ENCODE measurements at regions not wholly inside any gene's neighbourhood (a gene's known extent, or its start where the extent isn't known, plus 50 kb on each side); places are given as distances from the start of the nearest gene placed in this dataset.

DNA sequence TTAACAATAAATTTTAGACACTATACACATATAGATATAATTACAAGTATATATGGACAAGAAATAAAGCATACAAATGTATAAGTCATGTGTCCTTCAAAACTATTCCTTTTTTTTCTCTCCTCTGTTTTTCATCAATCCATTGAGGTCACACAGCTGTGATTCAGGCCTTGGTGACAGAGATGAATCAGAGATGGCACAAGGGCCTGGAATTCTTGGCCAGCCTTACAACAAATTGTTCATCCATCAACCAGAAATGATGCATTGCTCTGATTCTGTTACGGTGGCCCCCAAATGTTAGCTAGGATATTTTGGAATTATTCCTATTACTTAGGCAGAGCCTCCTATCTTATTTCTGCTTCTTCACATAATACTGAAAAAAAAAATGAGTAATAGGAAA is 108.7 kb upstream of the MPDZ start:
- TF ChIP-seq, protein P1, sequence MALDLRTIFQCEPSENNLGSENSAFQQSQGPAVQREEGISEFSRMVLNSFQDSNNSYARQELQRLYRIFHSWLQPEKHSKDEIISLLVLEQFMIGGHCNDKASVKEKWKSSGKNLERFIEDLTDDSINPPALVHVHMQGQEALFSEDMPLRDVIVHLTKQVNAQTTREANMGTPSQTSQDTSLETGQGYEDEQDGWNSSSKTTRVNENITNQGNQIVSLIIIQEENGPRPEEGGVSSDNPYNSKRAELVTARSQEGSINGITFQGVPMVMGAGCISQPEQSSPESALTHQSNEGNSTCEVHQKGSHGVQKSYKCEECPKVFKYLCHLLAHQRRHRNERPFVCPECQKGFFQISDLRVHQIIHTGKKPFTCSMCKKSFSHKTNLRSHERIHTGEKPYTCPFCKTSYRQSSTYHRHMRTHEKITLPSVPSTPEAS (tag by site-specific recombination; IDR thresholded peaks at IDR 0.05): no peak
- no peak for TF ChIP-seq PBX3 (CRISPR knock-in tag; IDR thresholded peaks at IDR 0.05)
- TF ChIP-seq, protein P2, sequence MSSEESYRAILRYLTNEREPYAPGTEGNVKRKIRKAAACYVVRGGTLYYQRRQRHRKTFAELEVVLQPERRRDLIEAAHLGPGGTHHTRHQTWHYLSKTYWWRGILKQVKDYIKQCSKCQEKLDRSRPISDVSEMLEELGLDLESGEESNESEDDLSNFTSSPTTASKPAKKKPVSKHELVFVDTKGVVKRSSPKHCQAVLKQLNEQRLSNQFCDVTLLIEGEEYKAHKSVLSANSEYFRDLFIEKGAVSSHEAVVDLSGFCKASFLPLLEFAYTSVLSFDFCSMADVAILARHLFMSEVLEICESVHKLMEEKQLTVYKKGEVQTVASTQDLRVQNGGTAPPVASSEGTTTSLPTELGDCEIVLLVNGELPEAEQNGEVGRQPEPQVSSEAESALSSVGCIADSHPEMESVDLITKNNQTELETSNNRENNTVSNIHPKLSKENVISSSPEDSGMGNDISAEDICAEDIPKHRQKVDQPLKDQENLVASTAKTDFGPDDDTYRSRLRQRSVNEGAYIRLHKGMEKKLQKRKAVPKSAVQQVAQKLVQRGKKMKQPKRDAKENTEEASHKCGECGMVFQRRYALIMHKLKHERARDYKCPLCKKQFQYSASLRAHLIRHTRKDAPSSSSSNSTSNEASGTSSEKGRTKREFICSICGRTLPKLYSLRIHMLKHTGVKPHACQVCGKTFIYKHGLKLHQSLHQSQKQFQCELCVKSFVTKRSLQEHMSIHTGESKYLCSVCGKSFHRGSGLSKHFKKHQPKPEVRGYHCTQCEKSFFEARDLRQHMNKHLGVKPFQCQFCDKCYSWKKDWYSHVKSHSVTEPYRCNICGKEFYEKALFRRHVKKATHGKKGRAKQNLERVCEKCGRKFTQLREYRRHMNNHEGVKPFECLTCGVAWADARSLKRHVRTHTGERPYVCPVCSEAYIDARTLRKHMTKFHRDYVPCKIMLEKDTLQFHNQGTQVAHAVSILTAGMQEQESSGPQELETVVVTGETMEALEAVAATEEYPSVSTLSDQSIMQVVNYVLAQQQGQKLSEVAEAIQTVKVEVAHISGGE (tag by site-specific recombination; conservative IDR thresholded peaks at IDR 0.05; ENCODE audit: low read depth): no peak
- TF ChIP-seq ZNF311 (tag by site-specific recombination; IDR thresholded peaks at IDR 0.05; ENCODE audit: borderline replicate concordance): no peak
- no peak for TF ChIP-seq ZNF2 (tag by site-specific recombination; IDR thresholded peaks at IDR 0.05)
- no peak for TF ChIP-seq TRIM28 (IDR thresholded peaks at IDR 0.05; ENCODE audit: borderline replicate concordance, low read length)
- no peak for TF ChIP-seq ZNF830 (tag by site-specific recombination; IDR thresholded peaks at IDR 0.05; ENCODE audit: low read depth)
- no peak for TF ChIP-seq ZNF521 (tag by site-specific recombination; IDR thresholded peaks at IDR 0.05)
- TF ChIP-seq, protein P3, sequence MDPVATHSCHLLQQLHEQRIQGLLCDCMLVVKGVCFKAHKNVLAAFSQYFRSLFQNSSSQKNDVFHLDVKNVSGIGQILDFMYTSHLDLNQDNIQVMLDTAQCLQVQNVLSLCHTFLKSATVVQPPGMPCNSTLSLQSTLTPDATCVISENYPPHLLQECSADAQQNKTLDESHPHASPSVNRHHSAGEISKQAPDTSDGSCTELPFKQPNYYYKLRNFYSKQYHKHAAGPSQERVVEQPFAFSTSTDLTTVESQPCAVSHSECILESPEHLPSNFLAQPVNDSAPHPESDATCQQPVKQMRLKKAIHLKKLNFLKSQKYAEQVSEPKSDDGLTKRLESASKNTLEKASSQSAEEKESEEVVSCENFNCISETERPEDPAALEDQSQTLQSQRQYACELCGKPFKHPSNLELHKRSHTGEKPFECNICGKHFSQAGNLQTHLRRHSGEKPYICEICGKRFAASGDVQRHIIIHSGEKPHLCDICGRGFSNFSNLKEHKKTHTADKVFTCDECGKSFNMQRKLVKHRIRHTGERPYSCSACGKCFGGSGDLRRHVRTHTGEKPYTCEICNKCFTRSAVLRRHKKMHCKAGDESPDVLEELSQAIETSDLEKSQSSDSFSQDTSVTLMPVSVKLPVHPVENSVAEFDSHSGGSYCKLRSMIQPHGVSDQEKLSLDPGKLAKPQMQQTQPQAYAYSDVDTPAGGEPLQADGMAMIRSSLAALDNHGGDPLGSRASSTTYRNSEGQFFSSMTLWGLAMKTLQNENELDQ (tag by site-specific recombination; IDR thresholded peaks at IDR 0.05; ENCODE audit: low read depth): no peak
- no peak for TF ChIP-seq WT1 (tag by site-specific recombination; IDR thresholded peaks at IDR 0.05)
- TF ChIP-seq, protein P4, sequence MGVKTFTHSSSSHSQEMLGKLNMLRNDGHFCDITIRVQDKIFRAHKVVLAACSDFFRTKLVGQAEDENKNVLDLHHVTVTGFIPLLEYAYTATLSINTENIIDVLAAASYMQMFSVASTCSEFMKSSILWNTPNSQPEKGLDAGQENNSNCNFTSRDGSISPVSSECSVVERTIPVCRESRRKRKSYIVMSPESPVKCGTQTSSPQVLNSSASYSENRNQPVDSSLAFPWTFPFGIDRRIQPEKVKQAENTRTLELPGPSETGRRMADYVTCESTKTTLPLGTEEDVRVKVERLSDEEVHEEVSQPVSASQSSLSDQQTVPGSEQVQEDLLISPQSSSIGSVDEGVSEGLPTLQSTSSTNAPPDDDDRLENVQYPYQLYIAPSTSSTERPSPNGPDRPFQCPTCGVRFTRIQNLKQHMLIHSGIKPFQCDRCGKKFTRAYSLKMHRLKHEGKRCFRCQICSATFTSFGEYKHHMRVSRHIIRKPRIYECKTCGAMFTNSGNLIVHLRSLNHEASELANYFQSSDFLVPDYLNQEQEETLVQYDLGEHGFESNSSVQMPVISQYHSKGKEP (tag by site-specific recombination; IDR thresholded peaks at IDR 0.05): no peak
- TF ChIP-seq ZNF449 (tag by site-specific recombination; IDR thresholded peaks at IDR 0.05): no peak
- TF ChIP-seq ZFP41 (tag by site-specific recombination; IDR thresholded peaks at IDR 0.05; ENCODE audit: borderline replicate concordance): no peak
- TF ChIP-seq REST (tag by site-specific recombination; IDR thresholded peaks at IDR 0.05): no peak
- H3K27ac ChIP-seq (ENCODE audit: extremely low read depth, low read depth, low read length): no peak overlapping the region

More for the DNA sequence above, 108.7 kb upstream of the MPDZ start:
- POLR2A ChIA-PET: no interaction called here
- Histone ChIP-seq H3K36me3 (ENCODE audit: control insufficient read depth in 2 of 2, insufficient read depth in 1 of 2, low read length in 2 of 2) (no peaks in the 10 kb centered on the region), H3K9me3 (ENCODE audit: control insufficient read depth, insufficient read depth, low read depth, low read length) (no peaks in the 10 kb centered on the region), H3K4me1 (ENCODE audit: control insufficient read depth, insufficient read depth, low read length) (no peaks in the 10 kb centered on the region), H3K4me3 (ENCODE audit: low read depth, low read length) (no peak overlapping the region)
- CTCF ChIA-PET: interaction anchor here (1.3 kb wide), 1 partner anchor 11 kb away, joined by 3 read pairs; no protein-coding TSS in a partner anchor

Measured in HEK293 (cell line).